ENCODE measurements at regions not wholly inside any gene's neighbourhood (a gene's known extent, or its start where the extent isn't known, plus 50 kb on each side); places are given as distances from the start of the nearest gene placed in this dataset.

DNA sequence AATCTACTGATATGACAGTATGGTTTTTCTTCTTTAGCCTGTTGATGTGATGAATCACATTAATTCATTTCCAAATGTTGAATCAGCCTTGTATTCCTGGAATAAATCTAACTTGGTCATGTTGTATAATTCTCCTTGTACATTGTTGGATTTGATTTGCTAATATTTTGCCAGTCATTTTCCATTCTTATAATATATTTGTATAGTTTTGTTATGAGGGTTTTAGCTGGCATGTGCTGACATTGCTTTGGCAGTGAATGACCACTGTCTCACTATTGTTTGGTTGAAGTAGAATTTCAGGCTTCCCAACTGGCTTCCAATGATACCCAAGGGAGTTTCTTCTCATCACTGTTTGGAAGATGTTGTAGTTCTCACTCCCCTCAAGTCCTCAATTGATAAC, 983.0 kb upstream of the PTPRD start:
- TF ChIP-seq, protein P1, sequence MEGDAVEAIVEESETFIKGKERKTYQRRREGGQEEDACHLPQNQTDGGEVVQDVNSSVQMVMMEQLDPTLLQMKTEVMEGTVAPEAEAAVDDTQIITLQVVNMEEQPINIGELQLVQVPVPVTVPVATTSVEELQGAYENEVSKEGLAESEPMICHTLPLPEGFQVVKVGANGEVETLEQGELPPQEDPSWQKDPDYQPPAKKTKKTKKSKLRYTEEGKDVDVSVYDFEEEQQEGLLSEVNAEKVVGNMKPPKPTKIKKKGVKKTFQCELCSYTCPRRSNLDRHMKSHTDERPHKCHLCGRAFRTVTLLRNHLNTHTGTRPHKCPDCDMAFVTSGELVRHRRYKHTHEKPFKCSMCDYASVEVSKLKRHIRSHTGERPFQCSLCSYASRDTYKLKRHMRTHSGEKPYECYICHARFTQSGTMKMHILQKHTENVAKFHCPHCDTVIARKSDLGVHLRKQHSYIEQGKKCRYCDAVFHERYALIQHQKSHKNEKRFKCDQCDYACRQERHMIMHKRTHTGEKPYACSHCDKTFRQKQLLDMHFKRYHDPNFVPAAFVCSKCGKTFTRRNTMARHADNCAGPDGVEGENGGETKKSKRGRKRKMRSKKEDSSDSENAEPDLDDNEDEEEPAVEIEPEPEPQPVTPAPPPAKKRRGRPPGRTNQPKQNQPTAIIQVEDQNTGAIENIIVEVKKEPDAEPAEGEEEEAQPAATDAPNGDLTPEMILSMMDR (IDR thresholded peaks at IDR 0.05) = no peak
- TF ChIP-seq POLR2AphosphoS5 (IDR thresholded peaks at IDR 0.05; ENCODE audit: low read depth, low read length) = no peak
- TF ChIP-seq, protein P2, sequence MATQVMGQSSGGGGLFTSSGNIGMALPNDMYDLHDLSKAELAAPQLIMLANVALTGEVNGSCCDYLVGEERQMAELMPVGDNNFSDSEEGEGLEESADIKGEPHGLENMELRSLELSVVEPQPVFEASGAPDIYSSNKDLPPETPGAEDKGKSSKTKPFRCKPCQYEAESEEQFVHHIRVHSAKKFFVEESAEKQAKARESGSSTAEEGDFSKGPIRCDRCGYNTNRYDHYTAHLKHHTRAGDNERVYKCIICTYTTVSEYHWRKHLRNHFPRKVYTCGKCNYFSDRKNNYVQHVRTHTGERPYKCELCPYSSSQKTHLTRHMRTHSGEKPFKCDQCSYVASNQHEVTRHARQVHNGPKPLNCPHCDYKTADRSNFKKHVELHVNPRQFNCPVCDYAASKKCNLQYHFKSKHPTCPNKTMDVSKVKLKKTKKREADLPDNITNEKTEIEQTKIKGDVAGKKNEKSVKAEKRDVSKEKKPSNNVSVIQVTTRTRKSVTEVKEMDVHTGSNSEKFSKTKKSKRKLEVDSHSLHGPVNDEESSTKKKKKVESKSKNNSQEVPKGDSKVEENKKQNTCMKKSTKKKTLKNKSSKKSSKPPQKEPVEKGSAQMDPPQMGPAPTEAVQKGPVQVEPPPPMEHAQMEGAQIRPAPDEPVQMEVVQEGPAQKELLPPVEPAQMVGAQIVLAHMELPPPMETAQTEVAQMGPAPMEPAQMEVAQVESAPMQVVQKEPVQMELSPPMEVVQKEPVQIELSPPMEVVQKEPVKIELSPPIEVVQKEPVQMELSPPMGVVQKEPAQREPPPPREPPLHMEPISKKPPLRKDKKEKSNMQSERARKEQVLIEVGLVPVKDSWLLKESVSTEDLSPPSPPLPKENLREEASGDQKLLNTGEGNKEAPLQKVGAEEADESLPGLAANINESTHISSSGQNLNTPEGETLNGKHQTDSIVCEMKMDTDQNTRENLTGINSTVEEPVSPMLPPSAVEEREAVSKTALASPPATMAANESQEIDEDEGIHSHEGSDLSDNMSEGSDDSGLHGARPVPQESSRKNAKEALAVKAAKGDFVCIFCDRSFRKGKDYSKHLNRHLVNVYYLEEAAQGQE (IDR thresholded peaks at IDR 0.05; ENCODE audit: insufficient read depth in 1 of 2, low read depth in 2 of 2, low read length in 1 of 2) = no peak
- no peak for TF ChIP-seq SIN3A (IDR thresholded peaks at IDR 0.05; ENCODE audit: borderline replicate concordance, insufficient read depth, low read depth, low read length)
- no peak for TF ChIP-seq TCF7L2 (IDR thresholded peaks at IDR 0.05; ENCODE audit: low read depth, low read length)

All from Panc1 (cell line).